Osteocyte (in vitro differentiated cells): ENCODE measurements at regions not wholly inside any gene's neighbourhood (a gene's known extent, or its start where the extent isn't known, plus 50 kb on each side); places are given as distances from the start of the nearest gene placed in this dataset.

Experiments used
- DNase-seq: peaks from one replicate; pipeline ENCODE4 v3.0.0; 2021; ENCODE audit warnings: mixed read lengths; ENCODE audit not compliant: unreplicated experiment; ENCODE audit errors: extremely low spot score
- H3K27ac Mint-ChIP-seq: one replicate; pipeline ENCODE4 v1.8.0; 2021; ENCODE audit warnings: mild to moderate bottlenecking, mixed read lengths; ENCODE audit not compliant: unreplicated experiment
- H3K27me3 Mint-ChIP-seq: one replicate; pipeline ENCODE4 v1.8.0; 2021; ENCODE audit warnings: mixed read lengths; ENCODE audit not compliant: unreplicated experiment
- H3K36me3 Mint-ChIP-seq: one replicate; pipeline ENCODE4 v1.8.0; 2021; ENCODE audit warnings: mixed read lengths; ENCODE audit not compliant: unreplicated experiment
- H3K4me1 Mint-ChIP-seq: one replicate; pipeline ENCODE4 v1.8.0; 2021; ENCODE audit warnings: mixed read lengths; ENCODE audit not compliant: unreplicated experiment
- H3K4me3 Mint-ChIP-seq: one replicate; pipeline ENCODE4 v1.8.0; 2021; ENCODE audit warnings: mild to moderate bottlenecking, moderate library complexity, mixed read lengths; ENCODE audit not compliant: unreplicated experiment
- H3K9me3 Mint-ChIP-seq: one replicate; pipeline ENCODE4 v1.8.0; 2021; ENCODE audit warnings: mixed read lengths; ENCODE audit not compliant: unreplicated experiment
- CTCF ChIP-seq: fragments of 200-600 bp; sonication (generic); IDR thresholded peaks from 2 replicates; pipeline ENCODE4 v1.5.0; 2021; ENCODE audit warnings: antibody characterized with exemption, mild to moderate bottlenecking, moderate library complexity

- no peak for DNase-seq
- no peaks in the 10 kb centered on the region for H3K36me3 Mint-ChIP-seq
- no peak overlapping the region for H3K4me3 Mint-ChIP-seq
- H3K27ac Mint-ChIP-seq, result no peak overlapping the region
- no peaks in the 10 kb centered on the region for H3K27me3 Mint-ChIP-seq
- no peak for TF ChIP-seq CTCF
- no peaks in the 10 kb centered on the region for H3K4me1 Mint-ChIP-seq
- no peaks in the 10 kb centered on the region for H3K9me3 Mint-ChIP-seq
These were observed 137.4 kb upstream of the CSF3R start for GRCh38 chr1:36620142-36620541.

- H3K9me3 Mint-ChIP-seq, result no peaks in the 10 kb centered on the region
- no peak for DNase-seq
- no peak overlapping the region for H3K4me3 Mint-ChIP-seq
- H3K27ac Mint-ChIP-seq, result no peak overlapping the region
- no peaks in the 10 kb centered on the region for H3K27me3 Mint-ChIP-seq
- H3K4me1 Mint-ChIP-seq, result no peaks in the 10 kb centered on the region
- no peak for TF ChIP-seq CTCF
- H3K36me3 Mint-ChIP-seq, result no peaks in the 10 kb centered on the region
These were observed 132.3 kb upstream of the CSF3R start for GRCh38 chr1:36614991-36615390.

GRCh38 chr1:36614571-36614970 lies 131.9 kb upstream of the CSF3R start:
- H3K27me3 Mint-ChIP-seq, result no peaks in the 10 kb centered on the region
- no peaks in the 10 kb centered on the region for H3K36me3 Mint-ChIP-seq
- TF ChIP-seq CTCF, result no peak
- H3K27ac Mint-ChIP-seq, result no peak overlapping the region
- no peaks in the 10 kb centered on the region for H3K4me1 Mint-ChIP-seq
- H3K4me3 Mint-ChIP-seq, result no peak overlapping the region
- H3K9me3 Mint-ChIP-seq, result no peaks in the 10 kb centered on the region
- DNase-seq, result no peak

GRCh38 chr1:36613721-36614120 lies 131.0 kb upstream of the CSF3R start:
- no peaks in the 10 kb centered on the region for H3K4me1 Mint-ChIP-seq
- H3K36me3 Mint-ChIP-seq, result no peaks in the 10 kb centered on the region
- H3K4me3 Mint-ChIP-seq, result no peak overlapping the region
- H3K27me3 Mint-ChIP-seq, result no peaks in the 10 kb centered on the region
- DNase-seq, result no peak
- H3K27ac Mint-ChIP-seq, result no peak overlapping the region
- no peaks in the 10 kb centered on the region for H3K9me3 Mint-ChIP-seq
- TF ChIP-seq CTCF, result no peak

- H3K36me3 Mint-ChIP-seq, result no peaks in the 10 kb centered on the region
- no peaks in the 10 kb centered on the region for H3K27me3 Mint-ChIP-seq
- H3K4me1 Mint-ChIP-seq, result no peaks in the 10 kb centered on the region
- DNase-seq, result no peak
- no peak for TF ChIP-seq CTCF
- H3K9me3 Mint-ChIP-seq, result no peaks in the 10 kb centered on the region
- H3K27ac Mint-ChIP-seq, result no peak overlapping the region
- no peak overlapping the region for H3K4me3 Mint-ChIP-seq
These were observed 130.2 kb upstream of the CSF3R start for GRCh38 chr1:36612881-36613280.
